IMR-90 (cell line): ENCODE measurements at regions not wholly inside any gene's neighbourhood (a gene's known extent, or its start where the extent isn't known, plus 50 kb on each side); places are given as distances from the start of the nearest gene placed in this dataset.

Source experiments
- BHLHE40 ChIP-seq: fragments of 150-350 bp; IDR thresholded peaks from 2 replicates; pipeline ENCODE4 v1.6.1; 2016; ENCODE audit warnings: mild to moderate bottlenecking, low read depth, low read length
- CEBPB ChIP-seq: IDR thresholded peaks from 2 replicates; pipeline ENCODE4 v1.6.1; 2012; ENCODE audit warnings: low read depth, low read length, improper control_type of control experiment
- MAFK ChIP-seq: IDR thresholded peaks from 2 replicates; pipeline ENCODE4 v1.6.1; 2012; ENCODE audit warnings: low read depth, low read length, improper control_type of control experiment
- POLR2A ChIP-seq: IDR thresholded peaks from 2 replicates; pipeline ENCODE4 v1.6.1; 2012; ENCODE audit warnings: mild to moderate bottlenecking, low read depth, low read length
- RAD21 ChIP-seq: IDR thresholded peaks from 2 replicates; pipeline ENCODE4 v1.6.1; 2012; ENCODE audit warnings: low read length, improper control_type of control experiment
- RCOR1 ChIP-seq: IDR thresholded peaks from 2 replicates; pipeline ENCODE4 v1.6.1; 2012; ENCODE audit warnings: mild to moderate bottlenecking, low read length, improper control_type of control experiment; ENCODE audit not compliant: insufficient replicate concordance
- RFX5 ChIP-seq: IDR thresholded peaks from 2 replicates; pipeline ENCODE4 v1.8.0; 2012; ENCODE audit warnings: low read depth, mild to moderate bottlenecking, low read length, moderate library complexity
- SMC3 ChIP-seq: fragments of 150-350 bp; IDR thresholded peaks from 2 replicates; pipeline ENCODE4 v1.6.1; 2016; ENCODE audit warnings: low read depth, mild to moderate bottlenecking, antibody characterized with exemption, low read length, moderate library complexity
- TF ChIP-seq, protein P1 (sequence below): conservative IDR thresholded peaks from 2 replicates; pipeline ENCODE4 v1.5.1; 2012; ENCODE audit warnings: mild to moderate bottlenecking, low read depth, low read length, improper control_type of control experiment
- TF ChIP-seq, protein P2 (sequence below): fragments of 150-350 bp; IDR thresholded peaks from 2 replicates; pipeline ENCODE4 v1.6.1; 2016; ENCODE audit warnings: low read depth, mild to moderate bottlenecking, low read length, moderate library complexity, borderline replicate concordance

DNA sequence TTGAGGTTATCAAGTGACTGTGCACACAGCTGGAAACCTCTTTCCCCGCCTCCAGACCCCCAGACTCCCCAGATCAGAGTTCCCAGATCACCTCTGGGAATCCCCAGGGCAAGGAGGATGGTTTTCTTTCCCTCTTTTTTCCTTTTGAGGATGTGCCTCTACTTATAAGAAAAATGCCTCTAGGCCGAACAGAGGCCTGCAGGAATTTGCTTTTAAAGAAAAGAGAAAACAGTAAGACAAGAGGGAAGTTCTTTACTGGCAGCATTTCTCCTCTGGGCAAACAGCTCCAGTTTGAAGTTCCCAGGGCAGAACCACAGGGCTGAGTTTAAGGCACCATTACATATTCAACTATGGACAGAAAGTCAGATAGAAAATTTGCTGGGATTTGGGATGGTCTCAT lies 837.9 kb upstream of the LCORL start:
- TF ChIP-seq, protein P1, sequence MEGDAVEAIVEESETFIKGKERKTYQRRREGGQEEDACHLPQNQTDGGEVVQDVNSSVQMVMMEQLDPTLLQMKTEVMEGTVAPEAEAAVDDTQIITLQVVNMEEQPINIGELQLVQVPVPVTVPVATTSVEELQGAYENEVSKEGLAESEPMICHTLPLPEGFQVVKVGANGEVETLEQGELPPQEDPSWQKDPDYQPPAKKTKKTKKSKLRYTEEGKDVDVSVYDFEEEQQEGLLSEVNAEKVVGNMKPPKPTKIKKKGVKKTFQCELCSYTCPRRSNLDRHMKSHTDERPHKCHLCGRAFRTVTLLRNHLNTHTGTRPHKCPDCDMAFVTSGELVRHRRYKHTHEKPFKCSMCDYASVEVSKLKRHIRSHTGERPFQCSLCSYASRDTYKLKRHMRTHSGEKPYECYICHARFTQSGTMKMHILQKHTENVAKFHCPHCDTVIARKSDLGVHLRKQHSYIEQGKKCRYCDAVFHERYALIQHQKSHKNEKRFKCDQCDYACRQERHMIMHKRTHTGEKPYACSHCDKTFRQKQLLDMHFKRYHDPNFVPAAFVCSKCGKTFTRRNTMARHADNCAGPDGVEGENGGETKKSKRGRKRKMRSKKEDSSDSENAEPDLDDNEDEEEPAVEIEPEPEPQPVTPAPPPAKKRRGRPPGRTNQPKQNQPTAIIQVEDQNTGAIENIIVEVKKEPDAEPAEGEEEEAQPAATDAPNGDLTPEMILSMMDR = no peak
- TF ChIP-seq POLR2A (no peak), SMC3 (no peak), RCOR1 (no peak), BHLHE40 (no peak), CEBPB (no peak), MAFK (no peak), RAD21 (no peak), RFX5 (no peak)
- TF ChIP-seq, protein P2, sequence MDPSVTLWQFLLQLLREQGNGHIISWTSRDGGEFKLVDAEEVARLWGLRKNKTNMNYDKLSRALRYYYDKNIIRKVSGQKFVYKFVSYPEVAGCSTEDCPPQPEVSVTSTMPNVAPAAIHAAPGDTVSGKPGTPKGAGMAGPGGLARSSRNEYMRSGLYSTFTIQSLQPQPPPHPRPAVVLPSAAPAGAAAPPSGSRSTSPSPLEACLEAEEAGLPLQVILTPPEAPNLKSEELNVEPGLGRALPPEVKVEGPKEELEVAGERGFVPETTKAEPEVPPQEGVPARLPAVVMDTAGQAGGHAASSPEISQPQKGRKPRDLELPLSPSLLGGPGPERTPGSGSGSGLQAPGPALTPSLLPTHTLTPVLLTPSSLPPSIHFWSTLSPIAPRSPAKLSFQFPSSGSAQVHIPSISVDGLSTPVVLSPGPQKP = no peak
